PC-3 (cell line): ENCODE measurements at regions not wholly inside any gene's neighbourhood (a gene's known extent, or its start where the extent isn't known, plus 50 kb on each side); places are given as distances from the start of the nearest gene placed in this dataset.

ENCODE experiments used
- ATAC-seq: fragments of 200-7000 bp; cut with Tn5 transposase; 2 replicates; pipeline ENCODE4 v1.9.1; 2020; ENCODE audit warnings: mild to moderate bottlenecking, moderate library complexity
- BruUV-seq: library from RNA; stranded (reverse); fragments of 400-500 nt; replicated peaks from 2 replicates; lab custom pipeline; 2021; lab: Mats Ljungman, UMichigan
- CTCF ChIA-PET: fragments of 300-600 bp; sonication (Branson Sonifier 250); formaldehyde crosslinking; loops from one replicate; lab custom pipeline; 2022; ENCODE audit warnings: antibody characterized with exemption; lab: Charles Lee
- POLR2A ChIA-PET: fragments of 300-600 bp; sonication (Branson Sonifier 250); formaldehyde crosslinking; loops from one replicate; lab custom pipeline; 2022; ENCODE audit warnings: antibody characterized with exemption; ENCODE audit not compliant: unreplicated experiment; lab: Charles Lee
- DNase-seq: peaks from one replicate; pipeline ENCODE4 v3.0.0-alpha.2; 2015
- H2AFZ ChIP-seq: fragments of 300-600 bp; sonication (generic); 2 replicates; pipeline ENCODE4 v1.6.0; 2016; ENCODE audit warnings: antibody characterized with exemption, low read length
- H3F3A ChIP-seq: fragments of 300-600 bp; sonication (generic); one replicate; pipeline ENCODE4 v1.6.0; 2017; ENCODE audit warnings: antibody characterized with exemption, low read length, control low read depth, mild to moderate bottlenecking; ENCODE audit not compliant: unreplicated experiment
- H3K27ac ChIP-seq: fragments of 300-600 bp; sonication (generic); 2 replicates; pipeline ENCODE4 v1.5.1; 2016; ENCODE audit warnings: mild to moderate bottlenecking, low read length
- H3K27me3 ChIP-seq: fragments of 300-600 bp; sonication (generic); 2 replicates; pipeline ENCODE4 v1.6.1; 2016; ENCODE audit warnings: low read length, mixed read lengths
- H3K36me3 ChIP-seq: fragments of 300-600 bp; sonication (generic); 2 replicates; pipeline ENCODE4 v1.6.1; 2016; ENCODE audit warnings: low read depth, mixed run types, low read length, mixed read lengths
- H3K4me1 ChIP-seq: fragments of 300-600 bp; sonication (generic); 2 replicates; pipeline ENCODE4 v1.5.1; 2016; ENCODE audit warnings: low read length; ENCODE audit not compliant: insufficient read depth
- H3K4me2 ChIP-seq: fragments of 300-600 bp; sonication (generic); 2 replicates; pipeline ENCODE4 v1.6.0; 2016; ENCODE audit warnings: low read length
- H3K4me3 ChIP-seq: fragments of 300-600 bp; sonication (generic); 2 replicates; pipeline ENCODE4 v1.5.1; 2016; ENCODE audit warnings: mild to moderate bottlenecking, low read length, mixed read lengths
- H3K79me2 ChIP-seq: fragments of 300-600 bp; sonication (generic); 2 replicates; pipeline ENCODE4 v1.6.1; 2017; ENCODE audit warnings: low read length, mixed read lengths
- H3K9ac ChIP-seq: fragments of 300-600 bp; sonication (generic); 2 replicates; pipeline ENCODE4 v1.6.0; 2016; ENCODE audit warnings: mild to moderate bottlenecking, low read length
- H3K9me2 ChIP-seq: fragments of 300-600 bp; sonication (generic); replicated peaks from 2 replicates; pipeline ENCODE4 v1.6.1; 2016; ENCODE audit warnings: mixed run types, low read length, mixed read lengths
- H3K9me3 ChIP-seq: fragments of 300-600 bp; sonication (generic); 2 replicates; pipeline ENCODE4 v1.6.1; 2016; ENCODE audit warnings: low read length, mixed read lengths
- H4K20me1 ChIP-seq: fragments of 300-600 bp; sonication (generic); 2 replicates; pipeline ENCODE4 v1.6.1; 2016; ENCODE audit warnings: low read length, mixed read lengths
- CTCF ChIP-seq: fragments of 300-600 bp; sonication (generic); conservative IDR thresholded peaks from 2 replicates; pipeline ENCODE4 v1.5.1; 2017; ENCODE audit warnings: antibody characterized with exemption, low read depth, mild to moderate bottlenecking, low read length
- EZH2 ChIP-seq: fragments of 300-600 bp; sonication (generic); IDR thresholded peaks from one replicate; pipeline ENCODE4 v1.6.1; 2017; ENCODE audit warnings: antibody characterized with exemption, mild to moderate bottlenecking, low read length; ENCODE audit not compliant: unreplicated experiment
- EZH2phosphoT487 ChIP-seq: fragments of 300-600 bp; sonication (generic); IDR thresholded peaks from 2 replicates; pipeline ENCODE4 v1.6.1; 2018; ENCODE audit warnings: mild to moderate bottlenecking, antibody characterized with exemption, low read length, borderline replicate concordance
- intact Hi-C: fragments of 100-400 bp; cut with micrococcal nuclease; formaldehyde crosslinking; loops from 2 replicates; pipeline ENCODE4 v1.9.0; 2023

- peak; percentile 26 for DNase-seq
- H3K79me2 ChIP-seq = no peaks in the 10 kb centered on the region
- no peak overlapping the region for H3K27ac ChIP-seq
- H3K9me3 ChIP-seq = no peaks in the 10 kb centered on the region
- no peaks in the 10 kb centered on the region for H3K9me2 ChIP-seq
- ChIA-PET POLR2A (no interaction called here), CTCF (no interaction called here)
- no peaks in the 10 kb centered on the region for H4K20me1 ChIP-seq
- no peaks in the 10 kb centered on the region for H3F3A ChIP-seq
- H3K27me3 ChIP-seq = no peaks in the 10 kb centered on the region
- no peak overlapping the region for H3K9ac ChIP-seq
- no peak overlapping the region for H3K4me3 ChIP-seq
- TF ChIP-seq EZH2phosphoT487 (no peak), CTCF (peak; percentile 64)
- ATAC-seq = no peak
- no TSS peak for BruUV-seq
- H3K4me2 ChIP-seq = no peak overlapping the region
- no peaks in the 10 kb centered on the region for H3K36me3 ChIP-seq
- no peaks in the 10 kb centered on the region for H3K4me1 ChIP-seq
- no peak overlapping the region for H2AFZ ChIP-seq
- intact Hi-C loops = no loop called here
These were observed 874.4 kb downstream of the KCNT2 start for GRCh38 chr1:195733826-195734225.

DNA sequence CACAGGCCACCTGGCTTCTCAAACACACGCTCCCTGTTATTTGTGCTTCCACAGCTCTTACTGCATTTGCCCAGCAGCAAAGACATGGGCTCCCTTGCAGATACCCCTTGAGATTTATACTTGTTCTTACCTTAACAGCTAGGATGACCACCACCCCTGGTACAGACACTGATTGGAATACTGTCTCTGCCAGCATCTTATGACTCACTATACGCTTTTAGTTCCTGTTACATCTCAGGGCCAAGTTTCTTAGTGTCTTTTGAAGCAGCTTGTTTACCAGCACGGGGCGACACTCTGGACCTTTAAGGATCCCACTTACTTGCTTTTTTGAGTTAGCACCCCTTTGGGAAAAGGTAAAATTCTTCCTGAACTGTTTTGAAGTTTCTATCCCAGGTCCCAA lies 874.8 kb downstream of the KCNT2 start:
- no peak; the same call in 1 of the 2 replicates for ATAC-seq
- CTCF ChIA-PET = no interaction called here
- intact Hi-C loops = no loop called here

GRCh38 chr1:195731385-195731784 lies 876.9 kb downstream of the KCNT2 start:
- intact Hi-C loops = no loop called here
- Histone ChIP-seq H3K27ac (no peak overlapping the region), H3K9me3 (no peaks in the 10 kb centered on the region), H3F3A (no peaks in the 10 kb centered on the region), H3K9ac (no peak overlapping the region), H3K4me1 (no peaks in the 10 kb centered on the region), H4K20me1 (no peaks in the 10 kb centered on the region), H3K4me3 (no peak overlapping the region), H2AFZ (no peak overlapping the region), H3K9me2 (no peaks in the 10 kb centered on the region), H3K36me3 (no peaks in the 10 kb centered on the region), H3K79me2 (no peaks in the 10 kb centered on the region), H3K27me3 (no peaks in the 10 kb centered on the region), H3K4me2 (no peak overlapping the region)
- ATAC-seq = no peak
- no peak for DNase-seq
- no peak for TF ChIP-seq CTCF
- ChIA-PET POLR2A (no interaction called here), CTCF (no interaction called here)
- no TSS peak for BruUV-seq

More for the DNA sequence above, 874.8 kb downstream of the KCNT2 start:
- no peaks in the 10 kb centered on the region for H3F3A ChIP-seq
- no peaks in the 10 kb centered on the region for H3K9me3 ChIP-seq
- BruUV-seq = no TSS peak
- no peak overlapping the region for H3K4me3 ChIP-seq
- H3K4me1 ChIP-seq = no peaks in the 10 kb centered on the region
- no peak overlapping the region for H3K4me2 ChIP-seq
- no peaks in the 10 kb centered on the region for H4K20me1 ChIP-seq
- no peaks in the 10 kb centered on the region for H3K9me2 ChIP-seq
- no peaks in the 10 kb centered on the region for H3K36me3 ChIP-seq
- no peaks in the 10 kb centered on the region for H3K27me3 ChIP-seq
- no peak for DNase-seq
- TF ChIP-seq EZH2phosphoT487 = no peak
- TF ChIP-seq EZH2 = no peak
- TF ChIP-seq CTCF = no peak
- H3K27ac ChIP-seq = no peak overlapping the region
- no peak overlapping the region for H2AFZ ChIP-seq
- no peak overlapping the region for H3K9ac ChIP-seq
- H3K79me2 ChIP-seq = no peaks in the 10 kb centered on the region
- POLR2A ChIA-PET = no interaction called here
